Epidermal melanocyte (primary cell): ENCODE measurements at regions not wholly inside any gene's neighbourhood (a gene's known extent, or its start where the extent isn't known, plus 50 kb on each side); places are given as distances from the start of the nearest gene placed in this dataset.
"Not testable (repeated sequence)": the region's sequence is repeated elsewhere in the genome, so short reads cannot be mapped to it uniquely, and the experiment has no call there.

ENCODE experiments used
- DNase-seq: peaks from one replicate; pipeline ENCODE4 v3.0.0; 2011; ENCODE audit warnings: low spot score; ENCODE audit not compliant: insufficient read length

DNA sequence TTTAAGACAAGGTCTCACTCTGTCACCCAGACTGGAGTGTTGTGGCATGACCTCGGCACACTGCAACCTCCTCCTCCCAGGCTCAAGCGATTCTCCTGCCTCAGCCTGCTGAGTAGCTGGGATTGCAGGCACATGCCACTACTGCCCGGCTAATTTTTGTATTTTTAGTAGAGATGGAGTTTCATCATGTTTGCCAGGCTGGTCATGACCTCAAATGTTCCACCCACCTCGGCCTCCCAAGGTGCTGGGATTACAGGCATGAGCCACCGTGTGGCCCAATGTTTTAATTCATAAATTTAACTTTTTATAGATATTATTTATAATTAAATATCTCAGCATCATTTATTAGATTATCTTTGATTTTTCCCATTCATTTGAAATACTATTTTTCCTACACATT lies 658.0 kb upstream of the NRG3 start:
- DNase-seq: no peak

DNA sequence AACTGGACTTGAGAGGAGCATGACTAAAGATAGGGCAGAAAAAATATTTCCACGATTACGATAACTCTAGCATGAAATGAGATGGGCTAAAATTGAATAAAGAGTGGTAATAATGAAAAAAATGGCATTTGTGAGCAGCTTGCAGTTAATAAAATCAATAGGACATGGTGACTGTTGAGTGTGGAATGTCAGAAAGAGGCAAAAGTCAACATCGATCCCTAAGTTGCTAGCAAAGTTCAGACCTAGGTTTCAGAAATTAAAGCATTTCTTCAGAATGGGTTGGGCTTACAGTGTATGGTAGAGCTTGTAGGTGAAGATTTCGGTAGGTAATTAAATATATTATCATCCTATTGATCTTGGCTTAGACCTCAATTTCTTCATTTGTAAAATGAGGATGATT lies 656.7 kb upstream of the NRG3 start:
- DNase-seq: no peak

DNA sequence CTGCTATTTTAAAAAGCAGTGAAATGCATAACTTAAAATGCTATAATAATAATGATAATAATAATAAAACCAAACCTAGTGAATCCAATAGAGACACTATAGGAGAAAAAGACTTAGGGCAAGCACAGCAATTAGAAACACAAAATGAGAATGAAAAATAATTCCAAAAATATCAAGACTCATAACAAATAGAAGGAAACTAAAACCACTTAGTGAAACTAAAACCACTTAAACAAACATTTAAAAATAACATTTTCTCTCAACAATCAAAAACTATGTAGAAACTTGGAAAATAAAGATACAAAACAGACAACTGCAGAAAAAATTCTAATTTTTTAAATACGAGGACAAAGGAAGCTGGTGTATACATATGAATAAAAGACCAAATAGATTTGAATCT lies 655.2 kb upstream of the NRG3 start:
- no peak for DNase-seq

DNA sequence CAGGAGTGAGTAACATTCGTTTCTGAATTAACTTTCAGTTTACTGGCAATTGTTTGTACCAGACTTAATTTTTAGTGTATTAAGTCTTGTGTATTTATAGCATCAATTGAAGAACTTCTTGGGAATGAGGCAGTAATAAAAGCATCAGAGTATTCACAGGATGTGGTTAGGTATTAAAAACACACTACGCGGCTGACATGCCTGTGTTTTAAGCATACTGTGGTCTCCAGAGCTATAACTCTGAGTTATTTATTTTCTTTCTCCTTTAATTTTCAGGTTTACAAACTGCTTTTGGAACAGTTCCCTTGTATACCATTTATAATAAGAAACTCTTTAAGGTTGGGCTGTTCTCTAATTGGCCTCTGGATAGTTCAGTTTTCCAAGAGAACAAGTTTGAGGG lies 626.1 kb upstream of the NRG3 start:
- DNase-seq: no peak

DNA sequence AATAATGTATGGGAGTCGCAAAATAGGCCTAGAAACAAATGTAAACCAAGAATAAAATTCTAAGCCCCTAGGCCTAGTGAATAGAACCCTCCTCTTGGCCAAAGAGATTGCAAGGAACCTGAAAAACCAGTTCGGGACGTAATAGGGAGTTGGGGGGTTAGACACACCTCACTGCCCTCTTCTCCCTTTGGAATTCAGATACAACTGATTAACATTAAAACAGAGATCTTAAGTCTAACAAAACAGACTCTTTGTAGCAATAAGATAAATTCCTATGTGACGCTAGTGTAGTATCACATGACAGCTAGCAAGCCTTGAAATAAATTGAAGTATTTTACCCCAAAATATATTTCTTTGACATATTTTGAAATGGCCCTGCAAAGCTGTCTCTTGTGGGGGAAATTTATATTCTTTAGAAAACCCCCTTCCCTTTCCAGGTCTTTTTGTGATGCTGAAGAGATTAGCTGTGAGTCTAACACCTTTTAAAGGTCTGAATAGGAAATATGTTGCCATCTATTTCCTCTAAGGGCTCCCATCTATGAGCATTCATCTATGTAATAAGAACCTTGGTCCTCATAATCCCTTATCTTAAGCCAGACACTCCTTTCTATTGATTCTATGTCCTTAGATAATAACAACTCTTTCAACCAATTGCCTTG lies 623.4 kb upstream of the NRG3 start:
- no peak for DNase-seq

DNA sequence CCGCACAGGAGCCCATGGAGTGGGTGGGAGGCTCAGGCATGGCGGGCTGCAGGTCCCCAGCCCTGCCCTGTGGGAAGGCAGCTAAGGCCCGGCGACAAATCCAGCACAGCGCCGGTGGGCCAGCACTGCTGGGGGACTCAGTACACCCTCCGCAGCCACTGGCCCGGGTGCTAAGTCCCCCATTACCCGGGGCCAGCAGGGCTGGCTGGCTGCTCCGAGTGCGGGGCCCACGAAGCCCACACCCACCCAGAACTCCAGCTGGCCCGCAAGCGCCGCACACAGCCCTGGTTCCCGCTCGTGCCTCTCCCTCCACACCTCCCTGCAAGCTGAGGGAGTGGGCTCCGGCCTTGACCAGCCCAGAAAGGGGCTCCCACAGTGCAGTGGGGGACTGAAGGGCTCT lies 610.0 kb upstream of the NRG3 start:
- DNase-seq: not testable (repeated sequence)

DNA sequence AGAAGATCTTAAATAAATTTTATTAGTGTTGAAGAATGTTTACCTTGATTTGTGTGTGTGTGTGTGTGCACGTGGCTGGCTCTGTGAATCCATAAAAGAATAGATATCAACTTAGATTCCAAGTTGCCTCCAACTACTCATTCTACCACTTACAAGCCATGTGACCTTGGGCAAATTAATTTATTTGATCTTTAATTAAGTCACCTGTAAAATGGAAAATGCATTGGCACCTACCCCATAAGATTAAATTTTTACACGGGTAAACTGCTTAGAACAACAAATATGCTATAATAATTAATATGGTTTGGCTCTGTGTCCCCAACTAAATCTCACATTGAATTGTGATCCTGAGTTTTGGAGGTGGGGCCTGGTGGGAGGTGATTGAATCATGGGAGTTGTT lies 604.9 kb upstream of the NRG3 start:
- DNase-seq: no peak

DNA sequence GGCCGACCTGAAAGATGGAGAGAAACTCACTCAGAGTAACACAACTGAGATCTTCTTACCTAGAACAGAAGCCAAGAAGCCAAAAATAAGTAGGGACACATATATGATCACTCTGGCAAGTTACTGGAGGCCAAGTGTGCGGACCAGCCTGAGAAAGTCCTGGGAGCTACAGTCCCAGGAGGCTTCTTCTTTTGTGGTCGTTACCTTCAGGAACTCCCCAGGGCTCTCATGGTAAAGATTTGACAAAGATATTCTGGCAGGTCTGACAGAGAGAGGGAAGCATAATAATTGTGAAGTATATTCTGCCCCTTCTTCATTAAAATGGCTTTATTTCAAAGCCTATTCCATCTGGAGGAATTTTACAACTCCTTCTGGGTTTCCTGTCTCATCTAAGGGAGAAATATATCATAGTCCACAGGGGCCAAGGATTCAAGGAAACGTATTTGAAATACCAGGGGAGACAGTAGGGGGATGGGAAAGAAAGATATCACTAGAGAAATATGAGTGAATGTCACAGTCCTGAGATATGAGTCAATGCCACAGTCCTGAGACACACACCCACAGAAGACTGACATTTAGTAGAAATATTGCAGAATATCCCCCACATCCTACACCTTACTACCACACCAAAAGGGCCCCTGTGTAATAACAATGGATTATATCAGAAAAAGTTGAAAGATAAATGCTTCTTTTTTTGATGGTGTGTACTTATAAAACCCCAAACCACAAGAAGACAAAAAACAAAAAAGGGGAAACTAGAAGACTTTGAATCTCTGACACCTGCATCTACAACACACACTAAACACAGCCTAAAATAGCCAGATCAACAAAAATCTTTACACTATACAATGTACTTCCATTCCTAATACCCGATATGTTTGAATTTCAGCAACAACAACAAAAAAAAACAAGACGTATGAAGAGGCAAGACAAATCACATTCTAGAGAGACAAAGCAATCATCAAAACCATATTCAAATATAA lies 594.2 kb upstream of the NRG3 start:
- DNase-seq: no peak

DNA sequence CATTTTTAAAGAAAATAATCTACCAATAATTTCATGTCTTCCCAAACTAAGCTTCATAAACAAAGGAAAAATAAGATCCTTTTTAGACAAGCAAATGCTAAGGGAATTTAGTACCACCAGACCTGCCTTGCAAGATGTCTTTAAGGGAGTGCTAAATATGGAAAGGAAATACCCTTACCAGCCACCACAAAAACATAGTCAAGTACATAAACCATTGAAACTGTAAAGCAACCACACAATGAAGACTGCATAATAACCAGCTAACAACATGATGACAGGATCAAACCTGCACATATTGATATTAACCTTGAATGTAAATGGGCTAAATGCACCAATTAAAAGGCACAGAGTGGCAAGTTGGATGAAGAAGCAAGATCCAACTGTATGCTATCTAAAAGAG lies 586.5 kb upstream of the NRG3 start:
- DNase-seq: no peak

DNA sequence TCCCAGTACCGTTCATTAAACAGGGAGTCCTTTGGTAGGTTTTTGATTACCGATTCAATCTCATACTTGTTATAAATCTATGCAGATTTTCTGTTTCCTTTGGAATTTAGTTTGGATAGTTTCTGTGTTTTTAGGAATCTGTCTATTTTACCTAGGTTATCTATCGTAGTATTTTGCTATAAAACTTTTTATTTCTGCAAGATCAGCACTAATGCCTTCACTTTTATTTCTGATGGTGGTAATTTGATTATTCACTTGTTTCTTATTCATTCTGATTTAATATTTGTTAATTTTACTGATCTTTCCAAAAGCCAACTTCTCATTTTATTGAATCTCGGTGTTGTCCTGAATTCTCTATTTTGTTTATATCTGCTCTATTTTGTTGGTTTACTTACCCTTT lies 577.7 kb upstream of the NRG3 start:
- DNase-seq: no peak

DNA sequence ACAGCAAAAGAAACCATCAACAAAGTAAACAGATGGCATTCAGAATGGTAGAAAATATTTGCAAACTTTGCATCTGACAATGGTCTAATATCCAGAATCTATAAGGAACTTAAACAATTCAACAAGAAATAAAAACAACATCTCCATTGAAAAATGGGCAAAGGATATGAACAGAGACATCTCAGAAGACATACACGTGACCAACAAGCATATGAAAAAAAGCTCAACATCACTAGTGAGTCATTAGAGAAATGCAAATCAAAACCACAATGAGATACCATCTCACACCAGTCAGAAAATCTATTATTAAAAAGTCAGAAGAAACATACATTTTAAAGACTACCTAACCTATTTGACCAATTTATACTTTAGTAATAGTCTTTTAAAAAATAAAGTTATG lies 571.3 kb upstream of the NRG3 start:
- DNase-seq: no peak

DNA sequence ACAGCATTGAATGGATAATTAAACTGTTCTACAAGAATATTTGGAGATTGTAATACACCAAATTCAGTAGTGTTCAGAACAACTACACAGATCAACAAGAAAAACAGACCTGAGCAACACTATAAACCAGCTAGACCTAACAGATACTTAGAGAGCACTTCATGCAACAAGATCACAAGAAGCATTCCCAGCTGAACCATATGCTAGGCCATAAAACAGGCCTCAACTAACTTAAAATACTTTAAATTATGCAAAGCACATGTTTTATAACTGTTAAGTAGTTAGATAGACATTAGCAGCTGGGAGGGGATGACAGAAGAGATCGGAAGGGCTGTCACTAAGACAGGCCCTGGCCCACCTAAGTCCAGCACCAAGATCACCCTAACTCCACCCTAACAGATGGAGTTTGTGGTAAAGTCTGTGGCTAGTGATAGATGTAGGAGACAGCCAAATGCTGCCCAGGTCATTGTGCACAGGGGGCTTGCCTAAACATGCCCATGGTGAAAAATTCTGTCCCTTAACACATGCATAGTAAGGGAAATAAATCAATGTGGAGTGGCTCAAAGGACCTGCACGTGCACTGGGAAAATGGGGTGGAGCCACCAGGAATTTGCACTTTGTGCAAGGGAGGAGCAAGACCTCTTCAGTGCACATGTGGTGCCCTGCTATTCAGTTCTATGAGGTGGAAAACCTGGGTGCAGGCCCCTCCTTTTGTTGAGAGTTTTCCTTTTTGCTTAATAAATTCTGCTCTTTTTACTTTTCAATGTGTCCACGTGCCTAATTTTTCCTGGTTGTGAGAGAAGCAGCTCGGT lies 567.8 kb upstream of the NRG3 start:
- no peak for DNase-seq

DNA sequence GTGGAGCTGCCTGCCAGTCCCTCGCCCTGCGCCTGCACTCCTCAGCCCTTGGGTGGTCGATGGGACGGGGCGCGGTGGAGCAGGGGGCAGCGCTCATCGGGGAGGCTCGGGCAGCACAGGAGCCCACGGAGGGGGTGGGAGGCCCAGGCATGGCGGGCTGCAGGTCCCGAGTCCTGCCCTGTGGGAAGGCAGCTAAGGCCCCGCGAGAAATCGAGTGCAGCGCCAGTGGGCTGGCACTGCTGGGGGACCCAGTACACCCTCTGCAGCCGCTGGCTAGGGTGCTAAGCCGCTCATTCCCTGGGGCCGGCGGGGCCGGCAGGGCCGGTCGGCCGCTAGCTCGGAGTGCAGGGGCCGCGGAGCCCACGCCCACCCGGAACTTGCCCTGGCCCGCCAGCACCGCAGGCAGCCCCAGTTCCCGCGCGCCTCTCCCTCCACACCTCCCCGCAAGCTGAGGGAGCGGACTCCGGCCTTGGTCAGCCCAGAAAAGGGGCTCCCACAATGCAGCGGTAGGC lies 565.9 kb upstream of the NRG3 start:
- DNase-seq: no peak

DNA sequence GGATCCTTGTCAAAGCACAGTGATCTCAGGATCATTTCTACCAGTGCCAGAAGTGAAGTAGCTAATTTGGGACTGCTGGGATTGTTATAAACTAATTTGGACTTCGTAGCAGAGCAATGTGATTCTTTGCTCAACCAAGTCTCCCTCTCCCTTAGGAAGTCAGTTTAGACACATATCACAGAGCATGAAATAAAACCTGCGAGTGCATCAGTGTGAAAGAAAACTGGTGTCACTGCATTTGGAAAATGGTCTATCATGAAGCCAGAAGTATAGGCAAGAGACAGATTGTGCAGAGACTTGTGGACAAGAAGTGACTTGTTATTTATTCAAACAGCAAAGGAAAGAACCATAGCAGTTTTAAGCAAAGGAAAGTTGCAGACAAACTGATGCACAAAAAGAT lies 560.5 kb upstream of the NRG3 start:
- DNase-seq: no peak

DNA sequence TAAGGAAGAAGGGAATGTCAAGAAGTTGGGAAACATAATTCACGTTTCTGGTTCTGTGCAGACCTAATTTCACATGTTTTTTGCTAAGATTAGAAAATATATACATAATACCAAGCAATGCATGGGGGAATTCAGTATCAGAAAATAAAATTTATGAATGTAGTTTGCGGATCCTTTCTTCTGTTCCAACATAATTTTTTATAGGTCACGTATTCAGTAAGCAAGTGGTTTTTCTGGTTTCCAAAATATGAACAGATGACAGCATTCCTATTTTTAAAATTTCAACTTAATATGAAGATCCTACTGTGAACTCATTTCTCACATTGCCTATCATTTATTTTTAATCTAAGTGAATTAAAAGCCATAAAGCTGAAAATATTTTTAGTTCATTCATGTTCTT lies 560.0 kb upstream of the NRG3 start:
- no peak for DNase-seq

DNA sequence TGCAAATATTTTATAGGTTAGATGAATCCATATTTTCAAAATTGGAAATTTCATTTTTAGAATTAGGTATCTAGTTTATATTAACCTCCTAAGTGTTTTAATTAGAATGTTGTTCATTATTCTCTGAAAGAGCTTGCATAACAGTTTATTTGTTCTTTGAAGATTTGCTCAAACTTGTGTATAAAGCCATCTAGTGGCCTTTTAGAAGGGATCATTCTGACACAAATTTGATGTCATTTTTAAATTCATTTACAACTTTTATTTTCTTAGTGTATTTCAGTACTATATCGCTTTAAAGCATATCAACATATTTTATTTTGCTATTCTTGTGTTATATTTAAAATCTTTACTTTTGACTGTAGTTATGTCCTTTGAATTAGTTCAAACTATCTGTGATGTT lies 527.0 kb upstream of the NRG3 start:
- DNase-seq: no peak

DNA sequence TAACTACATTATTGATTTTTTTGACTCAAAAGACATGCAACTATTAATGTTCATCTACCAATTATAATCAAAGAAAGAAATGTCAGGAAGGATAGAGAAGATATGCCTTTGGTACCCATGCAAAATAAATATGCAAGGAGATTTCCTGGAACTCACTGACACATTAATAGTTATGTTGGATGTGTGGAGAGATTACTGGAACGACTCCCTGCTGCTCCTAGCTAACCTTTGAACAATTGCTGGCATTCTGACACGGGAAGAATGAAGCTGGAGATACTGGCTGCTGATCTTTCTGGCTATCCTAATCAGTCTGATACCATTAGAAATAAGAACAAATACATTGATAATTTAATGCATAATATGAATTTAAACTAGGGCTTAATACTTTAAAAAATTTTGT lies 507.9 kb upstream of the NRG3 start:
- DNase-seq: no peak

DNA sequence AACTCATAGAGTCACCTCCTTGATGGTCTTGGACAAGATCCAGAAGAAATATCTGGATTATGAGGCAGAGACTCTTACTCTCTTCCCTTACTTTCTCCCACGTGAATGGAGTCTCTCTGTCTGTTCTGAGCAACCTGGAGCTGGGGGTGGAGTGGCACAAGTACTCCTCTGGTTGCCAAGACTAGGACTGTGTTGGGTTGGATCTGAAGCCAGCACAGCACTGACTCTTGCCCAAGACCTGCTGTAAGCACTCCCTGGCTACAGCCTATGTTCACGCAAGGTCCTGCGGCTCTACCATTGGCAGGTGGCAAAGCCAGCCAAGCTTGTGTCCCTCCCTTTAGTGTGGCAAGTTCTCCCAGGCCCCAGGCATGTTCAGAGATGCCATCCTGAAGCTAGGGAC lies 488.2 kb upstream of the NRG3 start:
- no peak for DNase-seq

DNA sequence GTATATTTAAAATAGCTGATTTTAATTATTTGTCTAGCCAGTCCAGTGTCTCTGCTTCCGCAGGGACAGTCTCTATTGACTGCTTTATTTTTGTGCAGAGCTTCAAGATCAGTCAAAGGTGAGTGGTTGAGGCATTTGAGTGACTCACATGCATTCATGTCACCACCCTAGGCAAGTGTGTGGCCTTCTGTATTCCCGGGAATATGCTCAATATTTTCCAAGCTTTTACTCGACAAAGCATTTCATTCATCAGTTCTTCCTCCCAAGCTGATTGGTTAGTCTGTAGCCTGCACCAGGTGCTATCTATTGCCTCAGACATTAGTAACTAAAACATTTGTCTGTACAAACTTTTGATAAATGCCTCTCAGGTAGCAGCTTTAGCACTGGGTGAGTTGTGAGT lies 471.5 kb upstream of the NRG3 start:
- no peak for DNase-seq

DNA sequence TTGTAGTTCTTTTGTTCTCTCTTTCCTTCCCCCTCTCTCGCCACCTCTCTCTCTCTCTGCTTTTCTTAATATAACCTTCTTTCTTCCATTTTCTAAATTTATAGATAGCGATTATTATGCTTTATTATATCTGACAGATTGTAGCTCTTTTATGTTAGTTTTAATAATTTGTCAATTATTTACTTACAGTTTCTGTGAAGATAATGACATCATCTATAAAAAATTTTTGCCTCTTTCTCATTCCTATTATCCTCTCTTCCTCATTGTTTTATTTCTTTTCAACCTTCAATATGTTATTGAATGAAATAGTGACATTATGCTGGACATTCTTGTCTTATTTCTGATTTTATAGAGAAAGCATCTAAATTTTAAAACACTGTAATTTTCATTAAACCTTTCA lies 469.6 kb upstream of the NRG3 start:
- no peak for DNase-seq

DNA sequence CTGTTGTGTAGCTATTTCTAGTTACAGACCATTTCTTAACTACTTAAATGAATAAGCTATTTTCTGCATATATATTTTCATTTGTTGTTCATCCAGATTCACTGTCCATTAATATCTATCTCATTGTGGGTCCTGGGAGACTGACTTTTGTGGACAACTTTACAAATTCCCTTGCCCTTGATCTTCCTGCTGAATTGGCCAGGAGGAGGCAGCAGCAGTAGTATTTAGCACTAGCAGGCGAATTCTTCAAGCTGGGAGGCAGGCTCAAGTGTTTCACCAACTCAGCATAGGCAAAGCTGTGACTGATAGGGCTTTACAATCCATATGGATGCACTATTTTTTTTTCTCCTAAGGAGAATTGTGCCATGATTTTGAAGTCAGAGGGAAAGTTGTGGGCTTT lies 461.0 kb upstream of the NRG3 start:
- no peak for DNase-seq

DNA sequence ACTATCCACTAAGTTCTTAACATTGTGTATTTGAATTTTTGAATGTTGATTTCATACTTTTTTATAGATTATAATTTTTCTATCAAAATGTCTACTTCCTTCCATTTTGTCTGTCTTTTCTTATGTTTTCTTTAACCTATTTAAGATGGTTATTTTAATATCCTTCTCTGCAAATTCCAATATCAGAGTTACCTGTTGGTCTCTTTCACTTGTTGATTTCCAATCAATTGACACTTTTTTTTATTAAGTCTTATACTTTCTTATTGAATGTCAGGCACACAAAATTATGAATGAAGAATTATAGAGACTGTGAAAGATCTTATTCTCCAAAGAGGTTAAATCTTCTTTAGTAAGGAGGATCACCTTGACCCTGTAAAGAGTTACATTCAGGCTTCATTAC lies 448.3 kb upstream of the NRG3 start:
- no peak for DNase-seq
